ENCODE measurements at regions not wholly inside any gene's neighbourhood (a gene's known extent, or its start where the extent isn't known, plus 50 kb on each side); places are given as distances from the start of the nearest gene placed in this dataset.

- no peak overlapping the region for H3K9ac ChIP-seq (ENCODE audit: insufficient read depth in 1 of 2, low read depth in 2 of 2, low read length in 2 of 2)
- POLR2A ChIA-PET, result no interaction called here
- H3K27me3 ChIP-seq (ENCODE audit: control insufficient read depth in 2 of 2, insufficient read depth in 2 of 2, low read length in 2 of 2), result peaks cover 0 to 8% of the 10 kb centered on the region in 2 experiments; a peak in 3 of 5 replicates
- no peaks in the 10 kb centered on the region for H3K4me1 ChIP-seq (replicated peaks in 1 of 2; ENCODE audit: control insufficient read depth in 2 of 2, insufficient read depth in 2 of 2, low read length in 2 of 2)
- H3K9me3 ChIP-seq (replicated peaks; ENCODE audit: control insufficient read depth, insufficient read depth, low read depth, low read length), result no peaks in the 10 kb centered on the region
- no peak overlapping the region for H3K27ac ChIP-seq (ENCODE audit: extremely low read depth, low read depth, low read length)
- H4K20me1 ChIP-seq (replicated peaks; ENCODE audit: control insufficient read depth, insufficient read depth, low read length), result no peaks in the 10 kb centered on the region
- no peak overlapping the region for H3K4me3 ChIP-seq
- ATAC-seq (no peak), FAIRE-seq (no peak), DNase-seq (ENCODE audit: extremely low read depth in 1 of 4, low spot score in 3 of 4) (no peak)
- in situ Hi-C loops (cut with MboI), result no loop called here
- WGBS (ENCODE audit: insufficient coverage, low coverage, missing lambda C conversion rate), result 2% methylated on average over 4 of the region's 4 CpGs
- TF ChIP-seq SMARCB1 (IDR thresholded peaks at IDR 0.05; ENCODE audit: insufficient read length, low read depth) (no peak), MAZ (CRISPR knock-in tag; conservative IDR thresholded peaks at IDR 0.05 in 1 of 2, IDR thresholded peaks at IDR 0.05 in 1 of 2) (no peak)
- no TSS peak for BruUV-seq (replicated peaks)
- H3K9me1 ChIP-seq (ENCODE audit: control insufficient read depth, insufficient read depth, low read length), result no peaks in the 10 kb centered on the region
- no peaks in the 10 kb centered on the region for H3K79me2 ChIP-seq (ENCODE audit: control insufficient read depth, insufficient read depth, low read length)
- no peak overlapping the region for H2AFZ ChIP-seq (ENCODE audit: low read depth, low read length)
- no peaks in the 10 kb centered on the region for H3K36me3 ChIP-seq (ENCODE audit: control insufficient read depth, insufficient read depth, low read length)
- CTCF ChIA-PET (ENCODE audit: low intra/inter-chr PET ratio), result no interaction called here
- intact Hi-C loops (cut with micrococcal nuclease), result loop anchor here (10.0 kb wide), 1 partner anchor 187 kb away; no protein-coding TSS in a partner anchor
- H3K4me2 ChIP-seq (ENCODE audit: insufficient read depth, low read length), result no peak overlapping the region
Observed at GRCh38 chr3:73292220-73292619, 230.8 kb downstream of the EBLN2 start.

- Histone ChIP-seq H3K4me1 (replicated peaks in 1 of 2; ENCODE audit: control insufficient read depth in 2 of 2, insufficient read depth in 2 of 2, low read length in 2 of 2) (no peaks in the 10 kb centered on the region), H3K4me3 (no peak overlapping the region), H3K9me1 (ENCODE audit: control insufficient read depth, insufficient read depth, low read length) (no peaks in the 10 kb centered on the region), H3K9me3 (replicated peaks; ENCODE audit: control insufficient read depth, insufficient read depth, low read depth, low read length) (no peaks in the 10 kb centered on the region), H3K79me2 (ENCODE audit: control insufficient read depth, insufficient read depth, low read length) (no peaks in the 10 kb centered on the region), H4K20me1 (replicated peaks; ENCODE audit: control insufficient read depth, insufficient read depth, low read length) (no peaks in the 10 kb centered on the region), H3K27ac (ENCODE audit: extremely low read depth, low read depth, low read length) (no peak overlapping the region), H3K27me3 (ENCODE audit: control insufficient read depth in 2 of 2, insufficient read depth in 2 of 2, low read length in 2 of 2) (peaks cover 0 to 8% of the 10 kb centered on the region in 2 experiments; a peak in 4 of 5 replicates), H3K9ac (ENCODE audit: insufficient read depth in 1 of 2, low read depth in 2 of 2, low read length in 2 of 2) (no peak overlapping the region), H3K4me2 (ENCODE audit: insufficient read depth, low read length) (no peak overlapping the region), H3K36me3 (ENCODE audit: control insufficient read depth, insufficient read depth, low read length) (no peaks in the 10 kb centered on the region), H2AFZ (ENCODE audit: low read depth, low read length) (no peak overlapping the region)
- ChIA-PET POLR2A (interaction anchor here (0.6 kb wide), 1 partner anchor 198 kb away, joined by 3 read pairs; no protein-coding TSS in a partner anchor), CTCF (ENCODE audit: low intra/inter-chr PET ratio) (no interaction called here)
- no peak for FAIRE-seq
- ATAC-seq, result no peak
- TF ChIP-seq SRF (CRISPR knock-in tag; IDR thresholded peaks at IDR 0.05) (no peak), ZNF76 (CRISPR knock-in tag; IDR thresholded peaks at IDR 0.05; ENCODE audit: borderline replicate concordance) (no peak), TCF3 (CRISPR knock-in tag; IDR thresholded peaks at IDR 0.05) (no peak), ZNF3 (CRISPR knock-in tag; IDR thresholded peaks at IDR 0.05) (no peak), CTBP1 (IDR thresholded peaks at IDR 0.05; ENCODE audit: borderline replicate concordance) (no peak), XRCC5 (IDR thresholded peaks at IDR 0.05; ENCODE audit: low read depth, low read length) (no peak), NR2F6 (CRISPR knock-in tag; IDR thresholded peaks at IDR 0.05) (no peak), HLTF (IDR thresholded peaks at IDR 0.05) (no peak), ZNF592 (IDR thresholded peaks at IDR 0.05) (no peak)
- in situ Hi-C loops (cut with MboI) (no loop called here), intact Hi-C loops (cut with micrococcal nuclease) (loop anchor here (10.0 kb wide), 1 partner anchor 190 kb away; no protein-coding TSS in a partner anchor)
- WGBS (ENCODE audit: insufficient coverage, low coverage, missing lambda C conversion rate), result 3% methylated on average over 5 of the region's 8 CpGs
- DNase-seq (ENCODE audit: extremely low read depth in 1 of 4, low spot score in 3 of 4), result no peak
- no TSS peak for BruUV-seq (replicated peaks)
Observed at GRCh38 chr3:73294537-73294936, 233.1 kb downstream of the EBLN2 start.

Data from K562 (cell line).